ENCODE measurements at regions not wholly inside any gene's neighbourhood (a gene's known extent, or its start where the extent isn't known, plus 50 kb on each side); places are given as distances from the start of the nearest gene placed in this dataset.

GRCh38 chr3:106305882-106306435, 437.1 kb upstream of the CBLB start:
- peaks cover 7% of the 10 kb centered on the region for H3K27me3 Mint-ChIP-seq (ENCODE audit: insufficient read depth, low read depth, poor library complexity)
- H3K4me3 ChIP-seq, result no peak overlapping the region
- no peaks in the 10 kb centered on the region for H3K36me3 ChIP-seq (ENCODE audit: insufficient read depth)
- H3K27ac ChIP-seq (ENCODE audit: low read depth), result no peak overlapping the region
- no peak for TF ChIP-seq STAT1 (IDR thresholded peaks at IDR 0.05; ENCODE audit: unreplicated experiment)
- TF ChIP-seq ZNF114 (CRISPR knock-in tag; IDR thresholded peaks at IDR 0.05), result no peak
- no peak for TF ChIP-seq CTCF (conservative IDR thresholded peaks at IDR 0.05; ENCODE audit: low read depth in 2 of 2)
- TF ChIP-seq REST (IDR thresholded peaks at IDR 0.05; ENCODE audit: unreplicated experiment), result no peak
- no peak for TF ChIP-seq EZH2phosphoT487 (IDR thresholded peaks at IDR 0.05; ENCODE audit: unreplicated experiment)
- TF ChIP-seq ZNF331 (CRISPR knock-in tag; IDR thresholded peaks at IDR 0.05; ENCODE audit: low read depth), result no peak
- no peak for TF ChIP-seq ETS1 (IDR thresholded peaks at IDR 0.05)
- TF ChIP-seq ZNF462 (CRISPR knock-in tag; IDR thresholded peaks at IDR 0.05), result no peak
- no peaks in the 10 kb centered on the region for H3K27me3 ChIP-seq (ENCODE audit: insufficient read depth)
- H3K4me2 ChIP-seq, result no peak overlapping the region
- H3K9me2 ChIP-seq (ENCODE audit: insufficient read depth), result no peaks in the 10 kb centered on the region
- no peaks in the 10 kb centered on the region; the same call in 1 of the 3 replicates for H3K9me3 Mint-ChIP-seq
- no peaks in the 10 kb centered on the region for H4K20me1 ChIP-seq (replicated peaks; ENCODE audit: insufficient read depth)
- ATAC-seq (no peak), DNase-seq (ENCODE audit: low spot score) (no peak)
- peaks cover 33% of the 10 kb centered on the region for H3K4me1 Mint-ChIP-seq
- H3F3A ChIP-seq (replicated peaks; ENCODE audit: low read depth), result no peaks in the 10 kb centered on the region
- H3K79me2 ChIP-seq (replicated peaks; ENCODE audit: insufficient read depth), result no peaks in the 10 kb centered on the region
- peaks cover 4% of the 10 kb centered on the region for H3K4me1 ChIP-seq (ENCODE audit: insufficient read depth)
- no peak overlapping the region for H2AFZ ChIP-seq
- H3K4me3 Mint-ChIP-seq, result no peak overlapping the region
- H3K27ac Mint-ChIP-seq, result no peak overlapping the region
- peaks cover 28% of the 10 kb centered on the region; the same call in 2 of the 3 replicates for H3K36me3 Mint-ChIP-seq (ENCODE audit: low read depth)

All from GM23338 (cell line).